GM18951 (cell line): ENCODE measurements at regions not wholly inside any gene's neighbourhood (a gene's known extent, or its start where the extent isn't known, plus 50 kb on each side); places are given as distances from the start of the nearest gene placed in this dataset.

Source experiments
- POLR2A ChIP-seq: IDR thresholded peaks from 4 replicates; pipeline ENCODE4 v1.6.1; 2011; ENCODE audit warnings: mild to moderate bottlenecking; ENCODE audit not compliant: insufficient read length, insufficient read depth; ENCODE audit errors: extremely low read depth
- in situ Hi-C: fragments of 300-500 bp; cut with MboI; formaldehyde crosslinking; loops from one replicate; pipeline ENCODE4 v1.12.0; 2022; ENCODE audit warnings: low sequenced_read_pairs, mixed read lengths, inconsistent platforms; ENCODE audit not compliant: unreplicated experiment

- in situ Hi-C loops: no loop called here
- TF ChIP-seq POLR2A: no peak
These were observed 729.2 kb upstream of the DDX18 start for GRCh38 chr2:117085256-117085655.

- in situ Hi-C loops: no loop called here
- no peak for TF ChIP-seq POLR2A
These were observed 728.8 kb upstream of the DDX18 start for GRCh38 chr2:117085737-117086136.

GRCh38 chr2:117086174-117086942 is 728.1 kb upstream of the DDX18 start:
- TF ChIP-seq POLR2A: no peak
- in situ Hi-C loops: no loop called here

- TF ChIP-seq POLR2A: no peak
- in situ Hi-C loops: no loop called here
These were observed 727.6 kb upstream of the DDX18 start for GRCh38 chr2:117086943-117087250.

GRCh38 chr2:117087535-117088291 is 726.8 kb upstream of the DDX18 start:
- in situ Hi-C loops: no loop called here
- no peak for TF ChIP-seq POLR2A

GRCh38 chr2:117091041-117091837 is 723.3 kb upstream of the DDX18 start:
- in situ Hi-C loops: no loop called here
- TF ChIP-seq POLR2A: no peak

GRCh38 chr2:117101613-117102012 is 712.9 kb upstream of the DDX18 start:
- in situ Hi-C loops: no loop called here
- TF ChIP-seq POLR2A: no peak

- TF ChIP-seq POLR2A: no peak
- in situ Hi-C loops: no loop called here
These were observed 705.7 kb upstream of the DDX18 start for GRCh38 chr2:117108741-117109267.

GRCh38 chr2:117118994-117119393 is 695.5 kb upstream of the DDX18 start:
- TF ChIP-seq POLR2A: no peak
- in situ Hi-C loops: no loop called here

- in situ Hi-C loops: no loop called here
- TF ChIP-seq POLR2A: no peak
These were observed 691.1 kb upstream of the DDX18 start for GRCh38 chr2:117123362-117123761.

- no peak for TF ChIP-seq POLR2A
- in situ Hi-C loops: no loop called here
These were observed 687.8 kb upstream of the DDX18 start for GRCh38 chr2:117126656-117127055.

- in situ Hi-C loops: no loop called here
- no peak for TF ChIP-seq POLR2A
These were observed 686.8 kb upstream of the DDX18 start for GRCh38 chr2:117127680-117128079.

- no peak for TF ChIP-seq POLR2A
- in situ Hi-C loops: no loop called here
These were observed 686.0 kb upstream of the DDX18 start for GRCh38 chr2:117128461-117128860.

- TF ChIP-seq POLR2A: no peak
- in situ Hi-C loops: no loop called here
These were observed 677.1 kb upstream of the DDX18 start for GRCh38 chr2:117137371-117137770.
